Naive thymus-derived CD8-positive, alpha-beta T cell (primary cell): ENCODE measurements at regions not wholly inside any gene's neighbourhood (a gene's known extent, or its start where the extent isn't known, plus 50 kb on each side); places are given as distances from the start of the nearest gene placed in this dataset.

ENCODE experiments used
- ATAC-seq, 2 donors: fragments of 150-1000 bp; cut with Tn5 transposase in 1 of 2; sonication (Bioruptor Pico), chemical (Tn5 transposase) in 1 of 2; 1 replicate in 1 of 2; 2 replicates in 1 of 2; pipeline ENCODE4 v1.10.0; 2021; ENCODE audit warnings: mild to moderate bottlenecking in 2 of 2, moderate library complexity in 2 of 2
- POLR2A ChIA-PET: fragments of 350-600 bp; sonication (Branson Sonifier 250); formaldehyde crosslinking; loops from one replicate; lab custom pipeline; 2021; ENCODE audit warnings: antibody characterized with exemption; lab: Charles Lee
- DNase-seq, 10 donors: peaks; one replicate each; pipeline versions ENCODE4 v3.0.0 to v3.0.0-alpha.2; 2020 to 2022
- H3K27ac Mint-ChIP-seq, 10 donors: one replicate each; pipeline ENCODE4 v1.8.0; 2020 to 2022; ENCODE audit warnings: mild to moderate bottlenecking in 10 of 10, mixed read lengths in 10 of 10, moderate library complexity in 4 of 10, inconsistent platforms in 1 of 10
- H3K27me3 Mint-ChIP-seq, 5 donors: one replicate each; pipeline ENCODE4 v1.8.0; 2021 to 2022; ENCODE audit warnings: mixed read lengths in 5 of 5
- H3K36me3 Mint-ChIP-seq, 3 donors: one replicate each; pipeline ENCODE4 v1.8.0; 2020 to 2022; ENCODE audit warnings: mixed read lengths in 3 of 3, mild to moderate bottlenecking in 2 of 3, inconsistent platforms in 1 of 3
- H3K4me1 Mint-ChIP-seq, 4 donors: one replicate each; pipeline ENCODE4 v1.8.0; 2021 to 2022; ENCODE audit warnings: mixed read lengths in 4 of 4
- H3K4me3 Mint-ChIP-seq, 10 donors: one replicate each; pipeline ENCODE4 v1.8.0; 2020 to 2022; ENCODE audit warnings: mild to moderate bottlenecking in 10 of 10, mixed read lengths in 10 of 10, moderate library complexity in 6 of 10, inconsistent platforms in 1 of 10
- H3K9me3 Mint-ChIP-seq, 9 donors: one replicate each; pipeline ENCODE4 v1.8.0; 2020 to 2022; ENCODE audit warnings: mixed read lengths in 9 of 9, mild to moderate bottlenecking in 3 of 9, inconsistent platforms in 1 of 9, moderate library complexity in 1 of 9

DNA sequence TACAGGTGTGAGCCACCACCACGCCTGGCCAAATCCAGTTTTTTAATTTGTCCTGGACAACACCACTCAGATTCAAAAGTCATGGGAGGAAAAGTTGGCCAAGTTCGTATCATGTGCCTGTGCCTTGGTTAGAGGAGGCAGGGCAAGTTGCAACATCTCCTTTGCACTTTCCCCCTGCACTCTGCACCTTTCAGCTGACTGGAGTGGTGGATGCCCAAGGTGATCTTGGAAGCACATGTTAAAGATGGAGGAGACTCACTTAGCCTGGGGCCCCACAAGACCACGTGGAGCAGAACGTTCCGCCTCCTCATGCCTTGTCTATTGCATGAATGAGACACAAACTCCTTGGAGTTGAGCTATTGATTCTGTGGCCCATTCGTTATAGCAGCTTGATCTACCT lies 82.1 kb upstream of the FZD10 start:
- DNase-seq = no peak
- peaks cover 0 to 18% (median 0%) of the 10 kb centered on the region in 3 donors for H3K36me3 Mint-ChIP-seq
- POLR2A ChIA-PET = no interaction called here
- peak overlapping the region in 1 of 10 donors; percentile 29 for H3K27ac Mint-ChIP-seq
- no peak for ATAC-seq
- H3K4me1 Mint-ChIP-seq = peaks cover 5 to 51% (median 16%) of the 10 kb centered on the region in 4 donors
- H3K27me3 Mint-ChIP-seq = peaks cover 0 to 13% (median 0%) of the 10 kb centered on the region in 5 donors
- H3K9me3 Mint-ChIP-seq = peaks cover 0 to 15% (median 4%) of the 10 kb centered on the region in 9 donors
- no peak overlapping the region for H3K4me3 Mint-ChIP-seq

DNA sequence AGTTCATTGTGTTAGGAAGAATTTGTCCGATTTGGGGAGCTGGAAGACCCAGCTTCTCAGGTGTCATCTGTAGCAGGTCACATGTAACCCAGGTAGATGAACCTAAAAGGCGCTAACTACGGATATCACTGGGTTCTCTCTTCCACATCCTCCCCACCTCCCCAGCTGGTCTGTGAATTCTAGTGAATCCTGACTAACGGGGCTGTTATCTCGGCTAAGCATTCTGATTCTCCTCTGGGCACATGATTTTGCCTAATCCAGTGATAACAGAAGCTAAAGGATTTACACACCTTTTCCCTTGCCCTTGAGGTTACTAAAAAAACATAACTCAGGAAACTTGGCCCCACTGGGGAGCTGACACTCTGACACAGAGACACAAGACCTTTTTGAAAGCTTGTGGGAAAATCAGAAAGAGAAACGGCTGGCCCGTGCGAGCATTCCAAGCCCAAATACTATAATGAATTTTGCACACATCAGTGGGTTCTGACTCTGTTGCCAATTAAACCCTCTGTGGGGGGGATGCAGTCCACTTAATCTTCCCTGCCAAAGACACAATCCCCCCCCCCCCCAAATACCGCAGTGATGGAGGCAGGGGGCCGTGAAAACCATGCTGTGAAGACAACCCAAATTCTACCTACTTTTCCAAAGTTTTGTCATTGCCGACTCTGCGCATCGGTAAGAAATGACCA lies 81.0 kb upstream of the FZD10 start:
- no peak overlapping the region for H3K4me3 Mint-ChIP-seq
- H3K27ac Mint-ChIP-seq = no peak overlapping the region
- ATAC-seq (no peak), DNase-seq (no peak)
- peaks cover 0 to 15% (median 4%) of the 10 kb centered on the region in 9 donors for H3K9me3 Mint-ChIP-seq
- H3K4me1 Mint-ChIP-seq = peaks cover 10 to 55% (median 19%) of the 10 kb centered on the region in 4 donors
- H3K36me3 Mint-ChIP-seq = peaks cover 0 to 18% (median 0%) of the 10 kb centered on the region in 3 donors
- peaks cover 0 to 6% (median 0%) of the 10 kb centered on the region in 5 donors for H3K27me3 Mint-ChIP-seq
- POLR2A ChIA-PET = no interaction called here

DNA sequence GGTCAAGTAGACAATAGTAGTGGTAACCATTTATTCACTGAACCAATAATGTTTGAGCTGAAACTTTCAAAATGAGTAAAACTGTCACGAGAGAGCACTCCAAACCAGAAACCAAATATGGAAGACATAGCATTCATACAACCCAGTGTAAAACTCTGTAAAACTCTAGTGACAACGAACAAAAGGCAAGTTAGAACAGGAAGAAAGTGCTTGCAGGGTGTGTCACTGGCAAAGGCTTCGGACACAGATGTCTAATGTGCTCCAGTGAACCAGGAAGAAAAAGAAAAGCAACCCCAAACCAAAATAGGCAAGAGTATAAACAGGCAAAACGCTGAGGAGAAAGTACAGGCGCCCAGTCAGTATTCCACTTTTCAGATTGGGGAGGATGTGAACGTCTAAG lies 79.3 kb upstream of the FZD10 start:
- Mint-ChIP-seq H3K36me3 (peaks cover 0 to 11% (median 0%) of the 10 kb centered on the region in 3 donors), H3K9me3 (peaks cover 0 to 3% (median 0%) of the 10 kb centered on the region in 9 donors), H3K4me3 (no peak overlapping the region), H3K27ac (peak overlapping the region in 1 of 10 donors; percentile 87), H3K27me3 (peaks cover 0 to 5% (median 0%) of the 10 kb centered on the region in 5 donors), H3K4me1 (peaks cover 21 to 61% (median 32%) of the 10 kb centered on the region in 4 donors)
- POLR2A ChIA-PET = no interaction called here
- ATAC-seq = no peak
- no peak for DNase-seq

DNA sequence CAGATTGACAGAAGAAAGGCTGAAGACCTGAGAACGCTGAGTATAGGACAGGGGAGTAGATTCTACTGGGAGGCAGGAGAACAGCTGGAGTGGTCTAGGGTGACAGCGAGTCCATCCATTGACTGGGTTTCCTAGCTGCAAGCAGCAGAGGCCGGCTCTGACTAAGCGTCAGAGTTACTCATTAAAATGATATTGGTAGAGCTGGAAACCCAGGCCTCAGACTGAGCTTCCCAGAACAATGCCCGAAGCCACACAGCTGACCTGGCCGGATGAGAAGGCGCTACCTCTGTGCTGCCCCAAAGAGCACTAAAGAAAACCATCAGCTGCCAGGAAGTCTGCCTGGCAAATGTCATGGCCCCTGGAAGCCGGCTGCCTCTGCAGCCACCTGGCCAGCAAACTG lies 78.5 kb upstream of the FZD10 start:
- H3K36me3 Mint-ChIP-seq = peaks cover 0 to 10% (median 0%) of the 10 kb centered on the region in 3 donors
- peak overlapping the region in 1 of 10 donors; percentile 87 for H3K27ac Mint-ChIP-seq
- no peak for DNase-seq
- no peaks in the 10 kb centered on the region for H3K9me3 Mint-ChIP-seq
- POLR2A ChIA-PET = no interaction called here
- peaks cover 21 to 64% (median 35%) of the 10 kb centered on the region in 4 donors for H3K4me1 Mint-ChIP-seq
- H3K27me3 Mint-ChIP-seq = peaks cover 0 to 5% (median 0%) of the 10 kb centered on the region in 5 donors
- no peak overlapping the region for H3K4me3 Mint-ChIP-seq
- ATAC-seq = no peak

DNA sequence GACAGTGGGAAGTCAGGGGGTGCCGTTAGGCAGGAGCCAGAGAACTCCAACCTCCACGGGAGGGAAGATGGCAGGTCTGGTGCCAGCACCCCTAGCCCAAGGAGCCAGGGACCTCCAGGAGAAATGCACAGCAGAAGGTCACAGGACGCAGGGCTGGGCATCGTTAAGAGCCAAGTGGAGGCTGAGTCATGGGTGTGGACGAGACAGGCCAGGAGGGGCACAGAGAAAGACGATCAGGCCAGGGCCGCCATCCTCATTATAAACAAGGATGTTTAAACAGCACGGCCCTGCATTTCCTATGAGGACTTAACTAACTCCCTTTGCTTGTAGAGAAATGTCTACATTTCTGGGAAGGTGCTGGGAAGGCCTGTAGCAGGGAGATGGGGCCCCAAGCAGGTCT lies 77.9 kb upstream of the FZD10 start:
- peak overlapping the region in 4 of 10 donors; percentile 11 to 59 (median 26) for H3K4me3 Mint-ChIP-seq
- no peaks in the 10 kb centered on the region for H3K9me3 Mint-ChIP-seq
- H3K27me3 Mint-ChIP-seq = peaks cover 0 to 5% (median 0%) of the 10 kb centered on the region in 5 donors
- DNase-seq (no peak), ATAC-seq (no peak)
- POLR2A ChIA-PET = no interaction called here
- H3K36me3 Mint-ChIP-seq = peaks cover 0 to 3% (median 0%) of the 10 kb centered on the region in 3 donors
- peaks cover 21 to 64% (median 35%) of the 10 kb centered on the region in 4 donors for H3K4me1 Mint-ChIP-seq
- peak overlapping the region in 5 of 10 donors; percentile 47 to 92 (median 80) for H3K27ac Mint-ChIP-seq

DNA sequence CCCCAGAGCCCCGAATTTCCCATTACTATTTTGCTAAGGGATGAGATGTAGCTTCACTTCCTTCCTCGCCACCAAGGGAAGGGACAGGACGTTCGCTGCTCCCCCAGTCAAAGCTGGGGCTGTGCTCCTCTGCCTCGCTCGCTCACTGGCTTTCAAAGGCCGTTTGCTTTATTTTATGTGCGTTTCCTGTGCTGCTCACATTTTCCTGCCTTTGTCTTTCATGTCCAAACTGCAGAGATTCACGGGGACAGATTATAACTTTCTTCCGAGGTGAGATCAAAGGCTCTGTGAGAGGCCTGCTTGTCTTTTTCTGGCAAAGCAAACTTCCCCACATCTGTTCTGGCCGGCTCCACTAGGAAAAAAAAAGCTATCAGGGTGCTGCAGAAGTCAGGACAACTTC lies 76.0 kb upstream of the FZD10 start:
- DNase-seq = peak in 5 of 10 donors; percentile 5 to 42 (median 26)
- peaks cover 23 to 56% (median 33%) of the 10 kb centered on the region in 4 donors for H3K4me1 Mint-ChIP-seq
- POLR2A ChIA-PET = no interaction called here
- H3K27ac Mint-ChIP-seq = peak overlapping the region; percentile 47 to 94 (median 84)
- H3K4me3 Mint-ChIP-seq = peak overlapping the region; percentile 60 to 92 (median 74)
- no peaks in the 10 kb centered on the region for H3K9me3 Mint-ChIP-seq
- ATAC-seq = peak; percentile 61 to 76
- H3K27me3 Mint-ChIP-seq = no peaks in the 10 kb centered on the region
- H3K36me3 Mint-ChIP-seq = no peaks in the 10 kb centered on the region

DNA sequence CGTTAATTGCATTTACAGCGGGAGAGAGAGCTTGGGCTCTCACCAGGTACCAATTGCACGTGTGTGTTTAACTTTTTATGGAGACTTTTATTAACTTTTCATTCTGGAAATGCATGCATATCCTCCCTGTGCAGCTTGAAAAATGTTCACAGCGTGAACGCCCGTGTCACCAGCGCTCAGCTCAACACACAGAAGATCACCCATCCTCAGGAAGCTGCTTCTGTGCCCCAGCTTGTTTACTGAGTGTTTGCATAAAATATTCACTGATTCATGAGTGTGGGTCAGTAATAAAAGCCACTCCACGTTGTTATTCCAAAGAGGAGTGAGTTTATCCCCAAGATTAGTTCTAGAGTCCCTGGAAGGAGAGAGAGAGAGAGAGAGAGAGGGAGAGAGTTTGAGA lies 75.5 kb upstream of the FZD10 start:
- Mint-ChIP-seq H3K36me3 (no peaks in the 10 kb centered on the region), H3K27me3 (peaks cover 0 to 1% (median 0%) of the 10 kb centered on the region in 5 donors), H3K9me3 (no peaks in the 10 kb centered on the region), H3K4me1 (peaks cover 26 to 51% (median 32%) of the 10 kb centered on the region in 4 donors), H3K27ac (peak overlapping the region in 9 of 10 donors; percentile 47 to 94 (median 84)), H3K4me3 (peak overlapping the region; percentile 60 to 92 (median 74))
- POLR2A ChIA-PET = no interaction called here
- peak in 2 of 10 donors; percentile 2 to 14 for DNase-seq
- ATAC-seq = peak in 1 of 2 donors; percentile 43

DNA sequence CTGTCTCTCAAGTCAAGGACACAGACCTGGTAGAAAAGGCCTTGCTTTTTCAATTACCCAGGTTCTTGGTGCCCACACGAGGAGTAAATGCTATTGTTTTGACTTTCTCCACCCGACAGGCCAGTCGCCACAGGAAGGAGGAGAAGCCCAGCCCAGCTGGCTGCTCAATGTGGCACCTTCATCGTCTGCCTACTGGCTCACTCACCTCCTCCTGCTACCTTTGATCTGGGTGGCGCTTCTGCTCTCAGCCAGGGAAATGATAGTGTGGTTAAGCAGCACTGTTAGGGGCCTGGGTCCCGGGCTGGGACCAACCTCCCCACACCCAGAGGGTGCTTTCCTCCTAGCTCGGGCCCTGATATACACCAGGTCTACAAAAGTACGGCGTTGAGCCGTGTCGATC lies 75.0 kb upstream of the FZD10 start:
- H3K4me3 Mint-ChIP-seq = peak overlapping the region in 9 of 10 donors; percentile 69 to 92 (median 74)

DNA sequence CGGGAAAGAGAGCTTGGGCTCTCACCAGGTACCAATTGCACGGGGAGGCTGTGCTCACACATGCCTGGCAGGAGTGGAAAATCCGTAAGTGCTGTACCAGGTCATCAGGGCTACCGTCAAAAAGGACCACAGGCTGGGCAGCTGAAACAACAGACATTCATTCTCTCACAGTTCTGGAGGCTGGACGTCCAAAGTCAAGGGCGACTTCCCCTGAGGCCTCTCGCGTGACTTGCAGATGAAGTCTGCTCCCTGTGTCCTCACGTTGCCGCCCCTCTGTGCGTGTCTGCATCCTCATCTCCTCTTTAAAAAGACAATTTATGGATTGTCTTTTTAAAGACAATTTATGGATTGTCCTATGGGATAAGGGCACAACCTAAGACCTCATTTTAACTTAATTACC lies 73.8 kb upstream of the FZD10 start:
- H3K27me3 Mint-ChIP-seq = peaks cover 0 to 2% (median 0%) of the 10 kb centered on the region in 5 donors
- POLR2A ChIA-PET = no interaction called here

More for the DNA sequence above, 75.0 kb upstream of the FZD10 start:
- DNase-seq (peak in 4 of 10 donors; percentile 3 to 33 (median 30)), ATAC-seq (peak; percentile 53 to 58)
- Mint-ChIP-seq H3K9me3 (no peaks in the 10 kb centered on the region), H3K4me1 (peaks cover 26 to 51% (median 32%) of the 10 kb centered on the region in 4 donors), H3K36me3 (no peaks in the 10 kb centered on the region), H3K27ac (peak overlapping the region in 9 of 10 donors; percentile 72 to 94 (median 83)), H3K27me3 (peaks cover 0 to 2% (median 0%) of the 10 kb centered on the region in 5 donors)
- POLR2A ChIA-PET = no interaction called here

DNA sequence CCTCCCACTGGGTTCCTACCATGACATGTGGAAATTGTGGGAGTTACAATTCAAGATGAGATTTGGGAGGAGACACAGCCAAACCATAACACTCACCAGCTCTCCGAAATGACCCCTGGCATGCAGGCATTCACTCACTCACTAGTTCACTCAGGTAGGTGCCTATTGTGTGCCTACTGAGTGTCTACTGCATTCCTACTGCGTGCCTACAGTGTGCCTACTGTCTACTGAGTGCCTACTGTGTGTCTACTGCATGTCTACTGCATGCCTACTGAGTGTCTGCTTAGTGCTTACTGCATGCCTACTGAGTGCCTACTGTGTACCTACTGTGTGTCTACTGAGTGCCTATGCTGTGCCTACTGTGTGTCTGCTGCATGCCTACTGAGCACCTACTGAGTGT lies 71.7 kb upstream of the FZD10 start:
- Mint-ChIP-seq H3K4me1 (peaks cover 20 to 28% (median 25%) of the 10 kb centered on the region in 4 donors), H3K27me3 (peaks cover 0 to 4% (median 2%) of the 10 kb centered on the region in 5 donors), H3K27ac (no peak overlapping the region), H3K9me3 (no peaks in the 10 kb centered on the region), H3K36me3 (no peaks in the 10 kb centered on the region), H3K4me3 (no peak overlapping the region)
- DNase-seq (no peak), ATAC-seq (no peak)
- POLR2A ChIA-PET = no interaction called here

More for the DNA sequence above, 73.8 kb upstream of the FZD10 start:
- no peaks in the 10 kb centered on the region for H3K36me3 Mint-ChIP-seq
- peaks cover 26 to 43% (median 32%) of the 10 kb centered on the region in 4 donors for H3K4me1 Mint-ChIP-seq
- no peaks in the 10 kb centered on the region for H3K9me3 Mint-ChIP-seq
- H3K27ac Mint-ChIP-seq = peak overlapping the region in 1 of 10 donors; percentile 46
- no peak for DNase-seq
- H3K4me3 Mint-ChIP-seq = no peak overlapping the region
- ATAC-seq = no peak

DNA sequence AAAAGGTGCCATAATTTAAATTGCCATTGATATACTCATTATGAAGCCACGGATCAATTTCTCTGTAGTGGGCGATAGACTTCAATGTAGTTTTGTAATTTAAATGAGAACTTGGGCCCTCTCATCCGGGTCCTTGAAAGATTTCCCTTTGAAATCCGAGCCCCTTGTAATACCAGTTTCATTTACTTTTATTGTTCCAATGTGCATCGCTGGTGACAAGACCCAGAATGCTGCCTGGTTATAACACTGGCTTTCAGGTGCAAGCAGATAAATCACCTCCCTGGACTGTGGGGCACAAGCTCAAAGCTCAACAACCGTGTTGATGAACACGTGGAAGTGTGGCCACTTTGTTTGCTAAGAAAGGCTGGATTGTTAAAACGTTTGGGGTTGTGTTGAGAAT lies 68.9 kb upstream of the FZD10 start:
- Mint-ChIP-seq H3K9me3 (no peaks in the 10 kb centered on the region), H3K4me3 (no peak overlapping the region), H3K27me3 (peaks cover 4 to 11% (median 7%) of the 10 kb centered on the region in 5 donors), H3K36me3 (no peaks in the 10 kb centered on the region), H3K27ac (no peak overlapping the region), H3K4me1 (peaks cover 0 to 8% (median under 1%) of the 10 kb centered on the region in 4 donors)
- DNase-seq (no peak), ATAC-seq (no peak)
- POLR2A ChIA-PET = no interaction called here

DNA sequence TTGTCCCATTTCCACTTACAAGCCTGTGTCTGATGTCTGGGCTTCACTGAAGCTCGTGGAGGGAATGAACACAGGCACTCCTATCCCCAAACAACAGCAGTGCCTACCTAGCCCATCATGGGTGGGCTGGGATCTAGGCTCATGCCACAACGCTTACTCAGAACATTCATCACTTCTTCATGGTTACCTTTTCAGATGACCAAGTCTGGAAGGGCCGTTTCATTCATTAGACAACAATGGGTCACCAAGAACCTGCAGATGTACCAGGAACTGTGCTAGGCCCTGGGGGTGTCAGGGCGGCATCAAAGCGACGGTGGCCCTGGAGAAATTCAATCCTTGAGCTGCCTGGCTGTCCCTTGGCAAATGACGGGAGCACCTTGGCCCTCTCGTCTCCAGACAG lies 64.9 kb upstream of the FZD10 start:
- no peak for ATAC-seq
- Mint-ChIP-seq H3K4me3 (no peak overlapping the region), H3K4me1 (peaks cover 0 to 2% (median 0%) of the 10 kb centered on the region in 4 donors), H3K36me3 (no peaks in the 10 kb centered on the region), H3K9me3 (peaks cover 0 to 1% (median 0%) of the 10 kb centered on the region in 9 donors), H3K27ac (no peak overlapping the region), H3K27me3 (peaks cover 6 to 22% (median 16%) of the 10 kb centered on the region in 5 donors)
- POLR2A ChIA-PET = no interaction called here
- DNase-seq = no peak

DNA sequence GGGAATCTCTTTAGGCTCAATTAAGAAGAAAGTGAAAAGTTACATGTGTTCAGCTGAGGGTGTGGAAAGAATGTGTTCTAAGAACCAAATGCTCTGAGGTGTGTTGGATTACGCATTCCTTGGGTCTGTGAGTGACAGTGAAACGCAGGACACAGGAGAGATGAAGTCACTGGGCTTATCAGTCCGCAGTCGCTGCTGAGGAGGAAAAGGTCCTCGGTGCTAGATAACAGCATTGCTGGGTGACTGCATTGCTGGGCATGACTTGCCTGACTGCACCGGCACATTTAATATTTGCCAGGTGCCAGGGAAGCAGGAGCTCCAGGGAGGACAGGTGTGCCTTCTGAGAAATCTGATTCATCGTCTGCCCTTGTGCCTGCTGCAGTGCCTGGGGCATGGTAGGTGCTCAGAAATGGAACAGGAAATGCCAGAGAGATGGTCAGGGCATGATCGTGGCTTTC lies 64.4 kb upstream of the FZD10 start:
- no peaks in the 10 kb centered on the region for H3K36me3 Mint-ChIP-seq
- no peak for DNase-seq
- peaks cover 0 to 2% (median 0%) of the 10 kb centered on the region in 4 donors for H3K4me1 Mint-ChIP-seq
- H3K27ac Mint-ChIP-seq = no peak overlapping the region
- ATAC-seq = no peak
- POLR2A ChIA-PET = no interaction called here
- H3K9me3 Mint-ChIP-seq = peaks cover 0 to 2% (median 0%) of the 10 kb centered on the region in 9 donors
- H3K27me3 Mint-ChIP-seq = peaks cover 8 to 22% (median 16%) of the 10 kb centered on the region in 5 donors
- H3K4me3 Mint-ChIP-seq = no peak overlapping the region
